DND-41 (cell line): ENCODE measurements at regions not wholly inside any gene's neighbourhood (a gene's known extent, or its start where the extent isn't known, plus 50 kb on each side); places are given as distances from the start of the nearest gene placed in this dataset.

ENCODE experiments used
- ATAC-seq: fragments of 200-7000 bp; cut with Tn5 transposase; 3 replicates; pipeline ENCODE4 v1.9.1; 2021; ENCODE audit warnings: low read depth; ENCODE audit not compliant: insufficient read depth
- DNase-seq: peaks from one replicate; pipeline ENCODE4 v3.0.0-alpha.2; 2020
- H2AFZ ChIP-seq: 2 replicates; pipeline ENCODE4 v1.6.0; 2012; ENCODE audit warnings: low read depth, low read length
- H3K27ac ChIP-seq: 2 replicates; pipeline ENCODE4 v1.5.1; 2012; ENCODE audit warnings: low read length, inconsistent platforms
- H3K27me3 ChIP-seq: fragments of 200-600 bp; sonication (generic); 2 replicates; pipeline ENCODE4 v1.6.0; 2012; ENCODE audit warnings: low read length, mild to moderate bottlenecking, inconsistent platforms; ENCODE audit not compliant: insufficient read depth, poor library complexity
- H3K36me3 ChIP-seq: 2 replicates; pipeline ENCODE4 v1.5.1; 2012; ENCODE audit warnings: low read length, inconsistent platforms; ENCODE audit not compliant: insufficient read depth
- H3K4me1 ChIP-seq: 2 replicates; pipeline ENCODE4 v1.5.1; 2012; ENCODE audit warnings: mild to moderate bottlenecking, low read length; ENCODE audit not compliant: insufficient read depth
- H3K4me2 ChIP-seq: 2 replicates; pipeline ENCODE4 v1.6.0; 2012; ENCODE audit warnings: mild to moderate bottlenecking, moderate library complexity, low read length, inconsistent platforms; ENCODE audit not compliant: insufficient read depth
- H3K4me3 ChIP-seq, 2 experiments: fragments of 200-600 bp in 1 of 2; shearing (Covaris generic) in 1 of 2; 2 replicates each; pipeline ENCODE4 v1.5.1; 2012 to 2016; ENCODE audit warnings: inconsistent platforms in 2 of 2, low read length in 2 of 2, mild to moderate bottlenecking in 2 of 2, low read depth in 1 of 2, moderate library complexity in 1 of 2
- H3K79me2 ChIP-seq: 2 replicates; pipeline ENCODE4 v1.6.0; 2012; ENCODE audit warnings: low read length, inconsistent platforms; ENCODE audit not compliant: insufficient read depth
- H3K9ac ChIP-seq: 2 replicates; pipeline ENCODE4 v1.6.0; 2012; ENCODE audit warnings: low read depth, mild to moderate bottlenecking, inconsistent platforms, low read length, moderate library complexity
- H3K9me3 ChIP-seq: 2 replicates; pipeline ENCODE4 v1.5.1; 2012; ENCODE audit warnings: low read length, moderate library complexity, mild to moderate bottlenecking, inconsistent platforms; ENCODE audit not compliant: insufficient read depth, severe bottlenecking
- H4K20me1 ChIP-seq: 2 replicates; pipeline ENCODE4 v1.6.0; 2012; ENCODE audit warnings: low read length; ENCODE audit not compliant: insufficient read depth
- CTCF ChIP-seq: IDR thresholded peaks from 2 replicates; pipeline ENCODE4 v1.5.1; 2012; ENCODE audit warnings: borderline replicate concordance, low read length, moderate library complexity, mild to moderate bottlenecking; ENCODE audit not compliant: poor library complexity, severe bottlenecking; ENCODE audit errors: extremely low read depth
- EZH2 ChIP-seq: IDR thresholded peaks from 3 replicates; pipeline ENCODE4 v1.6.1; 2012; ENCODE audit warnings: borderline replicate concordance, low read depth, mild to moderate bottlenecking, moderate library complexity, low read length, inconsistent platforms; ENCODE audit not compliant: severe bottlenecking

GRCh38 chr10:6868036-6868725, 288.1 kb upstream of the PRKCQ start:
- H3K27ac ChIP-seq, result no peak overlapping the region
- H2AFZ ChIP-seq, result no peak overlapping the region
- no peaks in the 10 kb centered on the region for H3K4me1 ChIP-seq
- no peaks in the 10 kb centered on the region for H3K36me3 ChIP-seq
- no peak overlapping the region for H3K9ac ChIP-seq
- H4K20me1 ChIP-seq, result no peaks in the 10 kb centered on the region
- no peak overlapping the region for H3K4me3 ChIP-seq
- no peaks in the 10 kb centered on the region for H3K9me3 ChIP-seq
- peaks cover 3% of the 10 kb centered on the region for H3K27me3 ChIP-seq
- TF ChIP-seq EZH2 (no peak), CTCF (no peak)
- H3K79me2 ChIP-seq, result no peaks in the 10 kb centered on the region
- ATAC-seq (no peak), DNase-seq (no peak)
- H3K4me2 ChIP-seq, result no peak overlapping the region

- Histone ChIP-seq H3K9me3 (no peaks in the 10 kb centered on the region), H3K9ac (no peak overlapping the region), H2AFZ (no peak overlapping the region), H3K4me1 (no peaks in the 10 kb centered on the region), H3K27me3 (peaks cover 3% of the 10 kb centered on the region), H3K36me3 (no peaks in the 10 kb centered on the region), H3K79me2 (no peaks in the 10 kb centered on the region), H3K4me2 (no peak overlapping the region), H3K27ac (no peak overlapping the region), H4K20me1 (no peaks in the 10 kb centered on the region), H3K4me3 (no peak overlapping the region)
- ATAC-seq (no peak), DNase-seq (no peak)
- TF ChIP-seq CTCF (no peak), EZH2 (no peak)
These were observed 286.7 kb upstream of the PRKCQ start for GRCh38 chr10:6866757-6867156.

DNA sequence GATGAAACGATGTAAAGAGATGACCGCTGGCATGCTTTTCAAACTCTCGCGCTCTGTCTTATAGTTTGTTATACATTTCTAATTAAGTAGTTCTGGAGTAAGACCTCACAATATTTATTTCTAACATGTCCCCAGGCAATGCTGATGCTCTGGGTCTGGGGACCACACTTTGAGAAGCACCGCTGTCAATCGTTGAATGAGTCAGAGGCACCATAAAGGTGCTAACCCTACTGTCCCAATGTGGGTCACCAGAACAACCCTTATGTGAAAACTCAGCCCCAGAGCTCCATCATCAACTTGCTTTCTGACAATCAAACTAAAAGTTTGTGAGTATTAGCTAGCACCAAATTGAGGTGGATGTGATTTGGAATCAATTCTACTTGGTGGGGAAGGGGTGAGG, 284.1 kb upstream of the PRKCQ start:
- TF ChIP-seq EZH2, result no peak
- no peak for TF ChIP-seq CTCF
- H2AFZ ChIP-seq, result no peak overlapping the region
- no peaks in the 10 kb centered on the region for H4K20me1 ChIP-seq
- H3K4me3 ChIP-seq, result no peak overlapping the region
- H3K9ac ChIP-seq, result no peak overlapping the region
- H3K9me3 ChIP-seq, result no peaks in the 10 kb centered on the region
- H3K4me2 ChIP-seq, result no peak overlapping the region
- DNase-seq (no peak), ATAC-seq (no peak)
- no peaks in the 10 kb centered on the region for H3K79me2 ChIP-seq
- H3K4me1 ChIP-seq, result no peaks in the 10 kb centered on the region
- no peak overlapping the region for H3K27ac ChIP-seq
- H3K36me3 ChIP-seq, result no peaks in the 10 kb centered on the region
- H3K27me3 ChIP-seq, result peaks cover 3% of the 10 kb centered on the region

DNA sequence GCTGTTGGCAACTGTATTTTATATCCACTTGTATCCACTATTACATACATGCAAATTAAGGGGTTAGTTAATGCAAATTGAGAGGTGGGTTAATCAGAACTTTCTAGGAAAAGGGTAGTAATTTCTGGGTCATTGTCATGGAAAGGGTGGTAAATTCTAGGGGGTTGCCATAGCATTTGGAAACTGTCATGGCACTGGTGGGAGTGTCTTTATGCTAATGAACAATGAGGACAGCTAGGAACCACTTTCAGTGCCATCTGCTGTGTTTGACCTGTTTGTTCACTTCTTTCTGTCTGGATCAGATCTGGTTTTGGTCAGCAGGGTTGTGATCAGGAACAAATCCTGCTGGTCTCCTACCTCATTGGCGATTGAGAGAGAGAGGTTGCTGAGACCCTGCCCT, 283.3 kb upstream of the PRKCQ start:
- H3K4me2 ChIP-seq, result no peak overlapping the region
- H3K27me3 ChIP-seq, result peaks cover 3% of the 10 kb centered on the region
- no peak overlapping the region for H3K27ac ChIP-seq
- no peak for TF ChIP-seq CTCF
- TF ChIP-seq EZH2, result no peak
- H3K9ac ChIP-seq, result no peak overlapping the region
- DNase-seq (no peak), ATAC-seq (no peak)
- no peaks in the 10 kb centered on the region for H3K9me3 ChIP-seq
- H2AFZ ChIP-seq, result no peak overlapping the region
- H3K4me3 ChIP-seq, result no peak overlapping the region
- H4K20me1 ChIP-seq, result no peaks in the 10 kb centered on the region
- no peaks in the 10 kb centered on the region for H3K79me2 ChIP-seq
- no peaks in the 10 kb centered on the region for H3K36me3 ChIP-seq
- H3K4me1 ChIP-seq, result no peaks in the 10 kb centered on the region
